ENCODE measurements at regions not wholly inside any gene's neighbourhood (a gene's known extent, or its start where the extent isn't known, plus 50 kb on each side); places are given as distances from the start of the nearest gene placed in this dataset.

GRCh38 chr2:121030523-121030922 lies 254.5 kb downstream of the TFCP2L1 start:
- TF ChIP-seq, protein P1, sequence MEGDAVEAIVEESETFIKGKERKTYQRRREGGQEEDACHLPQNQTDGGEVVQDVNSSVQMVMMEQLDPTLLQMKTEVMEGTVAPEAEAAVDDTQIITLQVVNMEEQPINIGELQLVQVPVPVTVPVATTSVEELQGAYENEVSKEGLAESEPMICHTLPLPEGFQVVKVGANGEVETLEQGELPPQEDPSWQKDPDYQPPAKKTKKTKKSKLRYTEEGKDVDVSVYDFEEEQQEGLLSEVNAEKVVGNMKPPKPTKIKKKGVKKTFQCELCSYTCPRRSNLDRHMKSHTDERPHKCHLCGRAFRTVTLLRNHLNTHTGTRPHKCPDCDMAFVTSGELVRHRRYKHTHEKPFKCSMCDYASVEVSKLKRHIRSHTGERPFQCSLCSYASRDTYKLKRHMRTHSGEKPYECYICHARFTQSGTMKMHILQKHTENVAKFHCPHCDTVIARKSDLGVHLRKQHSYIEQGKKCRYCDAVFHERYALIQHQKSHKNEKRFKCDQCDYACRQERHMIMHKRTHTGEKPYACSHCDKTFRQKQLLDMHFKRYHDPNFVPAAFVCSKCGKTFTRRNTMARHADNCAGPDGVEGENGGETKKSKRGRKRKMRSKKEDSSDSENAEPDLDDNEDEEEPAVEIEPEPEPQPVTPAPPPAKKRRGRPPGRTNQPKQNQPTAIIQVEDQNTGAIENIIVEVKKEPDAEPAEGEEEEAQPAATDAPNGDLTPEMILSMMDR (IDR thresholded peaks at IDR 0.05; ENCODE audit: partially characterized antibody, unreplicated experiment), result no peak

GRCh38 chr2:121031568-121032340 lies 253.2 kb downstream of the TFCP2L1 start:
- Mint-ChIP-seq H3K4me3 (ENCODE audit: unreplicated experiment) (no peak overlapping the region), H3K27ac (ENCODE audit: unreplicated experiment) (no peak overlapping the region), H3K36me3 (ENCODE audit: unreplicated experiment) (peaks cover 4% of the 10 kb centered on the region), H3K9me3 (ENCODE audit: unreplicated experiment) (no peaks in the 10 kb centered on the region), H3K4me1 (ENCODE audit: low read depth, unreplicated experiment) (peaks cover 11% of the 10 kb centered on the region), H3K27me3 (ENCODE audit: unreplicated experiment) (peaks cover 5% of the 10 kb centered on the region)
- no peak for DNase-seq
- TF ChIP-seq, protein P1 (IDR thresholded peaks at IDR 0.05; ENCODE audit: partially characterized antibody, unreplicated experiment), result no peak

More at GRCh38 chr2:121030523-121030922, 254.5 kb downstream of the TFCP2L1 start:
- Mint-ChIP-seq H3K9me3 (ENCODE audit: unreplicated experiment) (peaks cover 2% of the 10 kb centered on the region), H3K36me3 (ENCODE audit: unreplicated experiment) (peaks cover 4% of the 10 kb centered on the region), H3K4me3 (ENCODE audit: unreplicated experiment) (no peak overlapping the region), H3K27me3 (ENCODE audit: unreplicated experiment) (peaks cover 11% of the 10 kb centered on the region), H3K27ac (ENCODE audit: unreplicated experiment) (no peak overlapping the region), H3K4me1 (ENCODE audit: low read depth, unreplicated experiment) (peaks cover 4% of the 10 kb centered on the region)
- DNase-seq, result no peak

DNA sequence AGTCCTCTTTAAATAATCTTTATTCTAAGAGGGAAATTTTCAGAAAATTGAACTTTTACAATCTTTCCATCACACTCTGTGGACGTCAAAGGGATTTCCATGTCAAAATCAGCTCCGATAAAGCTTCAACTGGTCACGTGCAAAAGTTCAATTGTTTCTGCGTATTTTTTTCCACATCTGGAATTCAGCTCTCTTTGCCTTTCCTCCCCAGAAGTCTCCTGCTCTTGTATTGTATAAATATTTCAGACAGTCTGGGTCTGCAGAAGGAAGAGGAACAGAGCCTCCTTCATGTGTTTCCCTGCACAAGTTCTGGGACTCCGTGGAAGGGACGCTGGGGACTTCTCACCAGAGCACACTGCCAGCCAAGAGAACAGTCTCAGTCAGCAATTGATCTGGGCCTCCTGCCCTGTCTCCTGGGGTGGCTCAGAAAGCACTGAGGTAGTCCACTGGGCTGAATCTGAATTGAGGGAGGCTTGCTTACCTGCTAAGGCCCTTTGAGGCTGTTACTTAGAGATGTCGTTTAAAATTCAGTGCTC lies 251.5 kb downstream of the TFCP2L1 start:
- Mint-ChIP-seq H3K27ac (ENCODE audit: unreplicated experiment) (no peak overlapping the region), H3K27me3 (ENCODE audit: unreplicated experiment) (peaks cover 5% of the 10 kb centered on the region), H3K4me3 (ENCODE audit: unreplicated experiment) (no peak overlapping the region), H3K36me3 (ENCODE audit: unreplicated experiment) (no peaks in the 10 kb centered on the region), H3K9me3 (ENCODE audit: unreplicated experiment) (peaks cover 5% of the 10 kb centered on the region), H3K4me1 (ENCODE audit: low read depth, unreplicated experiment) (peaks cover 11% of the 10 kb centered on the region)
- DNase-seq, result no peak
- TF ChIP-seq, protein P1 (IDR thresholded peaks at IDR 0.05; ENCODE audit: partially characterized antibody, unreplicated experiment), result no peak

DNA sequence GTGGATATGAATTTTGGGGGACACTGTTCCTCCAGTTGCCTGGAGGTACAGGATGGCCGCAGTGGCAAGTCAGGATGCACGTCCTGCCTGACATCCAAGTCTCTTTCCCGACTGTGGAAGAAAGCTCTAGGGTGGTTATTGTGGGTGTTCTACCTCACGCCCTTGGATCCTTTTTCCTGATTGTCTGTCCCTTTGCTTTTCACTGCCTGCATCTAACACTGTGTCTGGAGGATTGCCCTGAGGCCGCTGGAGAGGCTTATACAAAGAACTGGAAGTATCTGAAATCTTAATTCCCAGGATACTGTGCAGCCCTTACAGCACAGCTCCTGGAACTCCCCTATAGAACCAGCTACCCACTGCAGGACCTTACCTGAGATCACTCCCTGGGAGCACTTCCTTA lies 250.5 kb downstream of the TFCP2L1 start:
- H3K4me3 Mint-ChIP-seq (ENCODE audit: unreplicated experiment), result no peak overlapping the region
- no peak for DNase-seq
- no peaks in the 10 kb centered on the region for H3K36me3 Mint-ChIP-seq (ENCODE audit: unreplicated experiment)
- peaks cover 4% of the 10 kb centered on the region for H3K27me3 Mint-ChIP-seq (ENCODE audit: unreplicated experiment)
- peaks cover 7% of the 10 kb centered on the region for H3K9me3 Mint-ChIP-seq (ENCODE audit: unreplicated experiment)
- H3K27ac Mint-ChIP-seq (ENCODE audit: unreplicated experiment), result no peak overlapping the region
- peaks cover 17% of the 10 kb centered on the region for H3K4me1 Mint-ChIP-seq (ENCODE audit: low read depth, unreplicated experiment)
- TF ChIP-seq, protein P1 (IDR thresholded peaks at IDR 0.05; ENCODE audit: partially characterized antibody, unreplicated experiment), result no peak

GRCh38 chr2:121036226-121036692 lies 248.7 kb downstream of the TFCP2L1 start:
- Mint-ChIP-seq H3K27ac (ENCODE audit: unreplicated experiment) (no peak overlapping the region), H3K27me3 (ENCODE audit: unreplicated experiment) (peaks cover 4% of the 10 kb centered on the region), H3K4me3 (ENCODE audit: unreplicated experiment) (no peak overlapping the region), H3K9me3 (ENCODE audit: unreplicated experiment) (peaks cover 7% of the 10 kb centered on the region), H3K4me1 (ENCODE audit: low read depth, unreplicated experiment) (peaks cover 18% of the 10 kb centered on the region), H3K36me3 (ENCODE audit: unreplicated experiment) (no peaks in the 10 kb centered on the region)
- DNase-seq, result no peak
- TF ChIP-seq, protein P1 (IDR thresholded peaks at IDR 0.05; ENCODE audit: partially characterized antibody, unreplicated experiment), result no peak
